Osteoblast (primary cell): ENCODE measurements at regions not wholly inside any gene's neighbourhood (a gene's known extent, or its start where the extent isn't known, plus 50 kb on each side); places are given as distances from the start of the nearest gene placed in this dataset.

ENCODE experiments used
- DNase-seq: peaks from one replicate; pipeline ENCODE4 v3.0.0; 2011; ENCODE audit warnings: low spot score, mixed read lengths; ENCODE audit not compliant: insufficient read length; ENCODE audit errors: missing footprints
- H2AFZ ChIP-seq: 2 replicates; pipeline ENCODE4 v1.6.0; 2011; ENCODE audit warnings: mild to moderate bottlenecking, low read length
- H3K27ac ChIP-seq: 2 replicates; pipeline ENCODE4 v1.5.1; 2011; ENCODE audit warnings: mild to moderate bottlenecking, low read depth, low read length, moderate library complexity
- H3K27me3 ChIP-seq: 2 replicates; pipeline ENCODE4 v1.6.0; 2012; ENCODE audit warnings: mild to moderate bottlenecking, control low read depth, inconsistent platforms, low read length, moderate library complexity; ENCODE audit not compliant: insufficient read depth
- H3K36me3 ChIP-seq: 2 replicates; pipeline ENCODE4 v1.5.1; 2011; ENCODE audit warnings: mild to moderate bottlenecking, low read length, control low read depth, moderate library complexity; ENCODE audit not compliant: insufficient read depth
- H3K4me1 ChIP-seq: 2 replicates; pipeline ENCODE4 v1.5.1; 2011; ENCODE audit warnings: mild to moderate bottlenecking, low read length, control low read depth, moderate library complexity; ENCODE audit not compliant: insufficient read depth
- H3K4me2 ChIP-seq: 2 replicates; pipeline ENCODE4 v1.6.0; 2011; ENCODE audit warnings: mild to moderate bottlenecking, low read length; ENCODE audit not compliant: insufficient read depth
- H3K4me3 ChIP-seq: fragments of 200-600 bp; sonication (generic); 3 replicates; pipeline ENCODE4 v1.5.1; 2012; ENCODE audit warnings: mild to moderate bottlenecking, low read length, inconsistent platforms; ENCODE audit not compliant: insufficient read depth
- H3K79me2 ChIP-seq: 2 replicates; pipeline ENCODE4 v1.6.0; 2012; ENCODE audit warnings: mild to moderate bottlenecking, low read length, control low read depth, inconsistent platforms; ENCODE audit not compliant: insufficient read depth
- H3K9me3 ChIP-seq: 2 replicates; pipeline ENCODE4 v1.5.1; 2011; ENCODE audit warnings: low read depth, low read length, control low read depth
- H4K20me1 ChIP-seq: 2 replicates; pipeline ENCODE4 v1.6.0; 2012; ENCODE audit warnings: mild to moderate bottlenecking, low read length, control low read depth; ENCODE audit not compliant: insufficient read depth
- CTCF ChIP-seq: IDR thresholded peaks from 2 replicates; pipeline ENCODE4 v1.5.1; 2011; ENCODE audit warnings: mild to moderate bottlenecking, low read depth, low read length, moderate library complexity; ENCODE audit errors: extremely low read depth

GRCh38 chr2:239561446-239562001 lies 160.7 kb upstream of the HDAC4 start:
- Histone ChIP-seq H3K9me3 (no peaks in the 10 kb centered on the region), H3K4me3 (no peak overlapping the region), H2AFZ (no peak overlapping the region), H3K27me3 (no peaks in the 10 kb centered on the region), H3K79me2 (no peaks in the 10 kb centered on the region), H4K20me1 (no peaks in the 10 kb centered on the region), H3K4me2 (no peak overlapping the region), H3K4me1 (no peaks in the 10 kb centered on the region), H3K27ac (no peak overlapping the region), H3K36me3 (no peaks in the 10 kb centered on the region)
- no peak for TF ChIP-seq CTCF
- DNase-seq: no peak

- no peaks in the 10 kb centered on the region for H3K79me2 ChIP-seq
- H3K4me1 ChIP-seq: no peaks in the 10 kb centered on the region
- no peak overlapping the region for H3K4me2 ChIP-seq
- H2AFZ ChIP-seq: no peak overlapping the region
- no peaks in the 10 kb centered on the region for H3K36me3 ChIP-seq
- no peak overlapping the region for H3K27ac ChIP-seq
- H3K4me3 ChIP-seq: no peak overlapping the region
- H3K9me3 ChIP-seq: no peaks in the 10 kb centered on the region
- H3K27me3 ChIP-seq: no peaks in the 10 kb centered on the region
- TF ChIP-seq CTCF: no peak
- H4K20me1 ChIP-seq: no peaks in the 10 kb centered on the region
- no peak for DNase-seq
Observed at GRCh38 chr2:239559417-239560261, 158.8 kb upstream of the HDAC4 start.

GRCh38 chr2:239558661-239559060 lies 157.8 kb upstream of the HDAC4 start:
- H3K4me2 ChIP-seq: no peak overlapping the region
- H3K27ac ChIP-seq: no peak overlapping the region
- no peaks in the 10 kb centered on the region for H4K20me1 ChIP-seq
- no peaks in the 10 kb centered on the region for H3K9me3 ChIP-seq
- DNase-seq: no peak
- no peak overlapping the region for H2AFZ ChIP-seq
- H3K79me2 ChIP-seq: no peaks in the 10 kb centered on the region
- no peaks in the 10 kb centered on the region for H3K27me3 ChIP-seq
- no peaks in the 10 kb centered on the region for H3K4me1 ChIP-seq
- no peaks in the 10 kb centered on the region for H3K36me3 ChIP-seq
- no peak overlapping the region for H3K4me3 ChIP-seq
- TF ChIP-seq CTCF: no peak

GRCh38 chr2:239557516-239557915 lies 156.7 kb upstream of the HDAC4 start:
- H3K27ac ChIP-seq: no peak overlapping the region
- no peaks in the 10 kb centered on the region for H3K9me3 ChIP-seq
- no peaks in the 10 kb centered on the region for H3K79me2 ChIP-seq
- no peak for DNase-seq
- no peaks in the 10 kb centered on the region for H4K20me1 ChIP-seq
- no peak for TF ChIP-seq CTCF
- H3K4me3 ChIP-seq: no peak overlapping the region
- no peaks in the 10 kb centered on the region for H3K36me3 ChIP-seq
- H3K4me2 ChIP-seq: no peak overlapping the region
- no peak overlapping the region for H2AFZ ChIP-seq
- no peaks in the 10 kb centered on the region for H3K27me3 ChIP-seq
- no peaks in the 10 kb centered on the region for H3K4me1 ChIP-seq
